Gastroesophageal sphincter (tissue), 3 donors: ENCODE measurements at regions not wholly inside any gene's neighbourhood (a gene's known extent, or its start where the extent isn't known, plus 50 kb on each side); places are given as distances from the start of the nearest gene placed in this dataset.

Experiments
- CTCF ChIP-seq, 4 experiments: fragments of 200-600 bp in 2 of 4; fragments of 450-650 bp in 2 of 4; sonication (generic) in 1 of 4; IDR thresholded peaks; one replicate each; pipeline ENCODE4 v1.5.1; 2017 to 2019; ENCODE audit warnings: antibody characterized with exemption in 4 of 4, mild to moderate bottlenecking in 2 of 4, moderate library complexity in 2 of 4
- POLR2A ChIP-seq, 2 donors: fragments of 450-650 bp; IDR thresholded peaks; one replicate each; pipeline ENCODE4 v1.6.1; 2017; ENCODE audit warnings: antibody characterized with exemption in 2 of 2, mild to moderate bottlenecking in 2 of 2, moderate library complexity in 1 of 2

GRCh38 chr1:21351901-21352300, 61.6 kb upstream of the ECE1 start:
- TF ChIP-seq CTCF (IDR thresholded peaks at IDR 0.05) = no peak
- no peak for TF ChIP-seq POLR2A (IDR thresholded peaks at IDR 0.05)
